H9 (cell line): ENCODE measurements at regions not wholly inside any gene's neighbourhood (a gene's known extent, or its start where the extent isn't known, plus 50 kb on each side); places are given as distances from the start of the nearest gene placed in this dataset.

Experiments used
- DNase-seq: peaks from one replicate; pipeline ENCODE4 v3.0.0-alpha.2; 2017
- H2AFZ ChIP-seq: one replicate; pipeline ENCODE4 v1.6.1; 2013; ENCODE audit warnings: mild to moderate bottlenecking, low read length, control low read depth, moderate library complexity
- H2AK5ac ChIP-seq: 2 replicates; pipeline ENCODE4 v1.6.1; 2013; ENCODE audit warnings: low read length, control low read depth, mixed read lengths; ENCODE audit not compliant: insufficient read length
- H2BK120ac ChIP-seq: one replicate; pipeline ENCODE4 v1.6.1; 2013; ENCODE audit warnings: low read depth, mild to moderate bottlenecking, low read length, control low read depth, inconsistent platforms; ENCODE audit not compliant: poor library complexity, severe bottlenecking
- H2BK12ac ChIP-seq: 2 replicates; pipeline ENCODE4 v1.6.1; 2013; ENCODE audit warnings: low read length, control low read depth, mixed read lengths, low read depth; ENCODE audit not compliant: insufficient read length
- H2BK15ac ChIP-seq: 2 replicates; pipeline ENCODE4 v1.6.1; 2013; ENCODE audit warnings: low read depth, low read length, control low read depth
- H2BK20ac ChIP-seq: one replicate; pipeline ENCODE4 v1.6.1; 2013; ENCODE audit warnings: low read depth, mild to moderate bottlenecking, low read length, control low read depth, inconsistent platforms; ENCODE audit not compliant: poor library complexity, severe bottlenecking
- H2BK5ac ChIP-seq: 2 replicates; pipeline ENCODE4 v1.6.1; 2013; ENCODE audit warnings: low read length, control low read depth, mixed read lengths; ENCODE audit not compliant: insufficient read length
- H3K14ac ChIP-seq: 2 replicates; pipeline ENCODE4 v1.6.1; 2013; ENCODE audit warnings: low read length, control low read depth; ENCODE audit not compliant: insufficient read depth
- H3K18ac ChIP-seq: 2 replicates; pipeline ENCODE4 v1.6.1; 2013; ENCODE audit warnings: low read depth, mild to moderate bottlenecking, mixed read lengths, low read length, control low read depth; ENCODE audit not compliant: insufficient read length
- H3K23ac ChIP-seq: 2 replicates; pipeline ENCODE4 v1.6.1; 2013; ENCODE audit warnings: low read length, control low read depth, mixed read lengths, low read depth; ENCODE audit not compliant: insufficient read length
- H3K23me2 ChIP-seq: 2 replicates; pipeline ENCODE4 v1.6.1; 2013; ENCODE audit warnings: low read depth, mild to moderate bottlenecking, mixed read lengths, low read length, control low read depth; ENCODE audit not compliant: insufficient read length, poor library complexity, severe bottlenecking
- H3K27ac ChIP-seq: 2 replicates; pipeline ENCODE4 v1.5.1; 2013; ENCODE audit warnings: low read length, control low read depth, mixed read lengths, low read depth; ENCODE audit not compliant: insufficient read length
- H3K27me3 ChIP-seq: 2 replicates; pipeline ENCODE4 v1.6.1; 2013; ENCODE audit warnings: low read length, control low read depth, inconsistent platforms; ENCODE audit not compliant: insufficient read depth
- H3K4ac ChIP-seq: 2 replicates; pipeline ENCODE4 v1.6.1; 2013; ENCODE audit warnings: low read depth, mild to moderate bottlenecking, control low read depth, inconsistent platforms, low read length, moderate library complexity
- H3K4me1 ChIP-seq: 2 replicates; pipeline ENCODE4 v1.6.1; 2013; ENCODE audit warnings: low read length, control low read depth, inconsistent platforms; ENCODE audit not compliant: insufficient read depth
- H3K4me2 ChIP-seq: 2 replicates; pipeline ENCODE4 v1.6.1; 2013; ENCODE audit warnings: low read length, control low read depth, mixed read lengths; ENCODE audit not compliant: insufficient read length, insufficient read depth
- H3K56ac ChIP-seq: 2 replicates; pipeline ENCODE4 v1.6.1; 2013; ENCODE audit warnings: low read depth, mild to moderate bottlenecking, mixed read lengths, low read length, control low read depth; ENCODE audit not compliant: insufficient read length
- H3K79me1 ChIP-seq: 2 replicates; pipeline ENCODE4 v1.6.1; 2013; ENCODE audit warnings: low read depth, mild to moderate bottlenecking, moderate library complexity, low read length, control low read depth, inconsistent platforms; ENCODE audit not compliant: insufficient read depth, poor library complexity, severe bottlenecking
- H3K79me2 ChIP-seq: 2 replicates; pipeline ENCODE4 v1.6.1; 2013; ENCODE audit warnings: low read length, control low read depth, inconsistent platforms; ENCODE audit not compliant: insufficient read depth
- H3K9ac ChIP-seq: 2 replicates; pipeline ENCODE4 v1.6.1; 2013; ENCODE audit warnings: low read length, control low read depth, mixed read lengths; ENCODE audit not compliant: insufficient read length; ENCODE audit errors: extremely low read depth
- H3K9me3 ChIP-seq: one replicate; pipeline ENCODE4 v1.6.1; 2013; ENCODE audit warnings: low read depth, low read length, inconsistent platforms; ENCODE audit not compliant: control insufficient read depth
- H3T11ph ChIP-seq: one replicate; pipeline ENCODE4 v1.6.1; 2013; ENCODE audit warnings: mild to moderate bottlenecking, low read length, control low read depth, inconsistent platforms
- H4K20me1 ChIP-seq: one replicate; pipeline ENCODE4 v1.6.1; 2013; ENCODE audit not compliant: control insufficient read depth, insufficient read length, insufficient read depth
- H4K5ac ChIP-seq: 2 replicates; pipeline ENCODE4 v1.6.1; 2013; ENCODE audit warnings: low read depth, mild to moderate bottlenecking, mixed read lengths, low read length, control low read depth; ENCODE audit not compliant: insufficient read length
- H4K8ac ChIP-seq: replicated peaks from 2 replicates; pipeline ENCODE4 v1.6.1; 2013; ENCODE audit warnings: low read length, control low read depth, mixed read lengths, low read depth; ENCODE audit not compliant: insufficient read length
- H4K91ac ChIP-seq: 2 replicates; pipeline ENCODE4 v1.6.1; 2013; ENCODE audit warnings: low read depth, mild to moderate bottlenecking, moderate library complexity, mixed read lengths, low read length, control low read depth; ENCODE audit not compliant: insufficient read length
- H3K27ac Mint-ChIP-seq, 3 experiments: 2 replicates in 2 of 3; 3 replicates in 1 of 3; pipeline ENCODE4 v1.8.0; 2020 to 2021; ENCODE audit warnings: mixed read lengths in 3 of 3, mild to moderate bottlenecking in 1 of 3, moderate library complexity in 1 of 3
- H3K27me3 Mint-ChIP-seq: 2 replicates; pipeline ENCODE4 v1.8.0; 2021; ENCODE audit warnings: low read depth, mild to moderate bottlenecking, moderate library complexity, mixed read lengths
- H3K36me3 Mint-ChIP-seq, 3 experiments: 2 replicates in 2 of 3; 3 replicates in 1 of 3; pipeline ENCODE4 v1.8.0; 2020 to 2021; ENCODE audit warnings: low read depth in 3 of 3, mixed read lengths in 3 of 3; ENCODE audit not compliant: insufficient read depth in 1 of 3
- H3K4me1 Mint-ChIP-seq, 2 experiments: 2 replicates each; pipeline ENCODE4 v1.8.0; 2020; ENCODE audit warnings: mixed read lengths in 2 of 2
- H3K4me3 Mint-ChIP-seq, 2 experiments: 2 replicates in 1 of 2; 3 replicates in 1 of 2; pipeline ENCODE4 v1.8.0; 2020 to 2021; ENCODE audit warnings: mild to moderate bottlenecking in 2 of 2, mixed read lengths in 2 of 2, moderate library complexity in 1 of 2
- H3K9me3 Mint-ChIP-seq, 2 experiments: 2 replicates in 1 of 2; 3 replicates in 1 of 2; pipeline ENCODE4 v1.8.0; 2020; ENCODE audit warnings: mild to moderate bottlenecking in 2 of 2, mixed read lengths in 2 of 2, moderate library complexity in 1 of 2
- CTCF ChIP-seq: fragments of 200-600 bp; sonication (generic); conservative IDR thresholded peaks from 3 replicates; pipeline ENCODE4 v1.8.0; 2021; ENCODE audit warnings: antibody characterized with exemption, mild to moderate bottlenecking
- WGBS: extraction: QIAGEN DNeasy Blood & Tissue Kit; methylation state at CpG from one replicate; pipeline ENCODE4 v1.1.7; 2013; ENCODE audit warnings: missing lambda C conversion rate, low lambda C conversion rate, mixed read lengths; ENCODE audit not compliant: insufficient read length; ENCODE audit errors: extremely low coverage; 5-methylcytosine and 5-hydroxymethylcytosine counted together

- DNase-seq, result no peak
- H2BK15ac ChIP-seq, result no peak overlapping the region
- H4K5ac ChIP-seq, result no peak overlapping the region
- H2BK5ac ChIP-seq, result no peak overlapping the region
- H3K79me2 ChIP-seq, result no peaks in the 10 kb centered on the region
- H3K9me3 ChIP-seq, result no peaks in the 10 kb centered on the region
- no peak for TF ChIP-seq CTCF
- no peaks in the 10 kb centered on the region for H3K23me2 ChIP-seq
- H3T11ph ChIP-seq, result no peak overlapping the region
- Mint-ChIP-seq H3K4me3 (no peak overlapping the region), H3K27me3 (no peaks in the 10 kb centered on the region; the same call in 1 of the 2 replicates), H3K36me3 (peaks cover 0 to 13% (median 12%) of the 10 kb centered on the region in 3 experiments; a peak in 4 of 7 replicates), H3K4me1 (peaks cover 10 to 11% of the 10 kb centered on the region in 2 experiments), H3K27ac (no peak overlapping the region), H3K9me3 (peaks cover 0 to 9% of the 10 kb centered on the region in 2 experiments; a peak in 3 of 5 replicates)
- no peak overlapping the region for H3K4me2 ChIP-seq
- no peak overlapping the region for H2AFZ ChIP-seq
- no peaks in the 10 kb centered on the region; the same call in 1 of the 2 replicates for H3K4me1 ChIP-seq
- no peak overlapping the region for H3K27ac ChIP-seq
- H3K14ac ChIP-seq, result no peak overlapping the region
- H3K27me3 ChIP-seq, result no peaks in the 10 kb centered on the region
- no peak overlapping the region for H3K4ac ChIP-seq
- no peak overlapping the region for H2BK12ac ChIP-seq
- H3K18ac ChIP-seq, result no peak overlapping the region
- H3K56ac ChIP-seq, result no peak overlapping the region
- no peak overlapping the region for H2BK120ac ChIP-seq
- H3K23ac ChIP-seq, result no peak overlapping the region
- H2BK20ac ChIP-seq, result no peak overlapping the region
- H3K79me1 ChIP-seq, result no peaks in the 10 kb centered on the region
- WGBS, result no CpG with 5 or more reads among the region's 4 CpGs
- no peak overlapping the region for H4K91ac ChIP-seq
- no peak overlapping the region for H2AK5ac ChIP-seq
- H3K9ac ChIP-seq, result no peak overlapping the region
- no peak overlapping the region for H4K8ac ChIP-seq
- H4K20me1 ChIP-seq, result no peaks in the 10 kb centered on the region
Observed at GRCh38 chr13:90099847-90100246, 1247.6 kb upstream of the MIR17HG start.
